ENCODE measurements at regions not wholly inside any gene's neighbourhood (a gene's known extent, or its start where the extent isn't known, plus 50 kb on each side); places are given as distances from the start of the nearest gene placed in this dataset.

GRCh38 chrX:69289046-69289792, 124.0 kb upstream of the PJA1 start:
- TF ChIP-seq CTCF (conservative IDR thresholded peaks at IDR 0.05; ENCODE audit: low read length) (no peak), EZH2phosphoT487 (IDR thresholded peaks at IDR 0.05; ENCODE audit: borderline replicate concordance) (no peak)

Data from Loucy (cell line).